ENCODE measurements at regions not wholly inside any gene's neighbourhood (a gene's known extent, or its start where the extent isn't known, plus 50 kb on each side); places are given as distances from the start of the nearest gene placed in this dataset.

- TF ChIP-seq TAF1 (IDR thresholded peaks at IDR 0.05; ENCODE audit: borderline replicate concordance, low read depth, low read length) (no peak), POLR2A (IDR thresholded peaks at IDR 0.05; ENCODE audit: low read depth, low read length) (no peak), POLR2AphosphoS5 (IDR thresholded peaks at IDR 0.05; ENCODE audit: low read depth, low read length) (no peak)
- DNase-seq (ENCODE audit: insufficient read length) (no peak), FAIRE-seq (no peak)
Observed at GRCh38 chr6:21514288-21514687, 79.3 kb upstream of the SOX4 start.

GRCh38 chr6:21518317-21518716 is 75.2 kb upstream of the SOX4 start:
- TF ChIP-seq POLR2AphosphoS5 (IDR thresholded peaks at IDR 0.05; ENCODE audit: low read depth, low read length) (no peak), TAF1 (IDR thresholded peaks at IDR 0.05; ENCODE audit: borderline replicate concordance, low read depth, low read length) (no peak), POLR2A (IDR thresholded peaks at IDR 0.05; ENCODE audit: low read depth, low read length) (no peak)
- FAIRE-seq = no peak
- no peak for DNase-seq (ENCODE audit: insufficient read length)

DNA sequence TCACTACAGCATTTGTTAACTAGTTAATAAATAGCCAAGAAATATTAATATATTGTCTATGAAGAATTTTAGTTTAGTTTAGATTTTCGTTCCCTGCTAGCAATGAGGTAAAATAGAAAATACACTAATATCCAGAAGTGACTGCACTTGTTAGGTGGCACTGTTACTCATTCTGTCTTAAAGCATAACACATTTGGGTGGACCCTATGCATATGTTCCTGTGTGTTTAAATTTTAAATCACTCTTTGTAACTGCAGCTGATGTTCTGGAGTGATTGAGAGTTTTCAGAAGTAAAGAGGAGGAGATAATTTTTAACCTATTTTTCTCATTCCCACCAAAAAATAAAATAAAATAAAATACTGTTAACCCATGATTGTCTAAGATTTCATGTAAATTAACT is 73.9 kb upstream of the SOX4 start:
- FAIRE-seq = no peak
- DNase-seq (ENCODE audit: insufficient read length) = no peak
- TF ChIP-seq TAF1 (IDR thresholded peaks at IDR 0.05; ENCODE audit: borderline replicate concordance, low read depth, low read length) (no peak), POLR2A (IDR thresholded peaks at IDR 0.05; ENCODE audit: low read depth, low read length) (no peak), POLR2AphosphoS5 (IDR thresholded peaks at IDR 0.05; ENCODE audit: low read depth, low read length) (no peak)

- TF ChIP-seq POLR2AphosphoS5 (IDR thresholded peaks at IDR 0.05; ENCODE audit: low read depth, low read length) (no peak), POLR2A (IDR thresholded peaks at IDR 0.05; ENCODE audit: low read depth, low read length) (no peak), TAF1 (IDR thresholded peaks at IDR 0.05; ENCODE audit: borderline replicate concordance, low read depth, low read length) (no peak)
- FAIRE-seq (no peak), DNase-seq (ENCODE audit: insufficient read length) (no peak)
Observed at GRCh38 chr6:21521276-21521675, 72.3 kb upstream of the SOX4 start.

GRCh38 chr6:21522143-21522747 is 71.3 kb upstream of the SOX4 start:
- FAIRE-seq (no peak), DNase-seq (ENCODE audit: insufficient read length) (no peak)
- TF ChIP-seq TAF1 (IDR thresholded peaks at IDR 0.05; ENCODE audit: borderline replicate concordance, low read depth, low read length) (no peak), POLR2A (IDR thresholded peaks at IDR 0.05; ENCODE audit: low read depth, low read length) (no peak), POLR2AphosphoS5 (IDR thresholded peaks at IDR 0.05; ENCODE audit: low read depth, low read length) (no peak)

DNA sequence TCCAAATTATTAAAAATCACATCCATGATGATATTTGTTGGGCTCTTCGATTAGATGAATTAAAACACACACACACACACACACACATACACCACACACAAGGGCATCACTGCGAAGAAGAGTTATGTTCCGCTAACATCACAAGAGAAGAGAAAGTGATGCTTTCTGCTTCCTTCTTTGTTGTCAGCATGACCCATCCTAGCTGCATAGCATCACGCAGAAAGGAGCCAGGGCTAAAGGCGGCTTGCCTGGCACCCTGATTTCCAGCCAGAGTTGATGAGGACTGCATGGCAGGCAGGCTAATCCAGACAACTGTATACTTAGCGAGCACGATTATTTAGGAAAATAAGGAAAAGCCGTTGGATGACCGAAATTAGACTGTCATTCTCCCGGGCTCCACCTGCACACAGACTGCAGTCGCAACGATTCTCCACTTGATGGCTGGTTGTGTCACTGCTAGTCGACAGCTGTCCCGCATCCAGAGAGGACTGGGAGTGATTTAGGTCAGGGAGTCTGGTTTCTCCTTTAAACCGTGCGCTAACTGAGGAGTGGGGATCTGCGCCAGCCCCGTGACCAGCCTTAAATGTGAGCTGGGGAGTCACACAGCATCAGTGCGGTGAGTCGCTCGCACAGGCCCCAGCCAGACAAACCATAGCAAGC is 70.6 kb upstream of the SOX4 start:
- no peak for FAIRE-seq
- TF ChIP-seq TAF1 (IDR thresholded peaks at IDR 0.05; ENCODE audit: borderline replicate concordance, low read depth, low read length) = no peak
- no peak for TF ChIP-seq POLR2A (IDR thresholded peaks at IDR 0.05; ENCODE audit: low read depth, low read length)
- no peak for DNase-seq (ENCODE audit: insufficient read length)

- FAIRE-seq = no peak
- DNase-seq (ENCODE audit: insufficient read length) = no peak
- TF ChIP-seq POLR2A (IDR thresholded peaks at IDR 0.05; ENCODE audit: low read depth, low read length) = no peak
- TF ChIP-seq TAF1 (IDR thresholded peaks at IDR 0.05; ENCODE audit: borderline replicate concordance, low read depth, low read length) = no peak
- no peak for TF ChIP-seq POLR2AphosphoS5 (IDR thresholded peaks at IDR 0.05; ENCODE audit: low read depth, low read length)
Observed at GRCh38 chr6:21523652-21524051, 69.9 kb upstream of the SOX4 start.

GRCh38 chr6:21524201-21524600 is 69.3 kb upstream of the SOX4 start:
- no peak for DNase-seq (ENCODE audit: insufficient read length)
- TF ChIP-seq POLR2A (IDR thresholded peaks at IDR 0.05; ENCODE audit: low read depth, low read length) (no peak), TAF1 (IDR thresholded peaks at IDR 0.05; ENCODE audit: borderline replicate concordance, low read depth, low read length) (no peak), POLR2AphosphoS5 (IDR thresholded peaks at IDR 0.05; ENCODE audit: low read depth, low read length) (no peak)
- FAIRE-seq = no peak

GRCh38 chr6:21526974-21527373 is 66.6 kb upstream of the SOX4 start:
- DNase-seq (ENCODE audit: insufficient read length) (no peak), FAIRE-seq (no peak)
- TF ChIP-seq POLR2A (IDR thresholded peaks at IDR 0.05; ENCODE audit: low read depth, low read length) = no peak
- TF ChIP-seq POLR2AphosphoS5 (IDR thresholded peaks at IDR 0.05; ENCODE audit: low read depth, low read length) = no peak
- no peak for TF ChIP-seq TAF1 (IDR thresholded peaks at IDR 0.05; ENCODE audit: borderline replicate concordance, low read depth, low read length)

- TF ChIP-seq TAF1 (IDR thresholded peaks at IDR 0.05; ENCODE audit: borderline replicate concordance, low read depth, low read length) (no peak), POLR2A (IDR thresholded peaks at IDR 0.05; ENCODE audit: low read depth, low read length) (no peak), POLR2AphosphoS5 (IDR thresholded peaks at IDR 0.05; ENCODE audit: low read depth, low read length) (no peak)
- FAIRE-seq = no peak
- no peak for DNase-seq (ENCODE audit: insufficient read length)
Observed at GRCh38 chr6:21527731-21528130, 65.8 kb upstream of the SOX4 start.

DNA sequence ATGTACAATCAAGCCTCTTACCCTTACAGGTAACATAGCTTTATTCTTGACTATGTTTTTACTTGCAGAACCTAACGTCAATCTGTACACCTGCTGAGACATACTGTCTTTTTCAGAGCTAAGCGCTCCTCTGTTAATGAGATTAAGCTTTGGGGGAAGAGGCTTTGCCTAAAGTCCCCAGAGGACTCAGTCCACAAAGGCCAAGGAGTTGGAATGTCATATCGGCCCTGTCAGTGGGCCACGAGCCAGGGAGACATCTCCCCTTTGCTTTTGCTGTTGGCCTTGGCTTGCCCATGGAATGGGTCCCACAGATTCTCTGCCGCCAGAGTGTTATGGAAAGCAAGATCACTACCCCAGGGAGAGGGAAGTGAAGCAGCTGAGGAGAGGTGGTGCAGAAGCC is 64.1 kb upstream of the SOX4 start:
- FAIRE-seq (no peak), DNase-seq (ENCODE audit: insufficient read length) (no peak)
- TF ChIP-seq TAF1 (IDR thresholded peaks at IDR 0.05; ENCODE audit: borderline replicate concordance, low read depth, low read length) = no peak
- TF ChIP-seq POLR2AphosphoS5 (IDR thresholded peaks at IDR 0.05; ENCODE audit: low read depth, low read length) = no peak
- TF ChIP-seq POLR2A (IDR thresholded peaks at IDR 0.05; ENCODE audit: low read depth, low read length) = no peak

- DNase-seq (ENCODE audit: insufficient read length) (no peak), FAIRE-seq (no peak)
- no peak for TF ChIP-seq POLR2AphosphoS5 (IDR thresholded peaks at IDR 0.05; ENCODE audit: low read depth, low read length)
- TF ChIP-seq TAF1 (IDR thresholded peaks at IDR 0.05; ENCODE audit: borderline replicate concordance, low read depth, low read length) = no peak
- no peak for TF ChIP-seq POLR2A (IDR thresholded peaks at IDR 0.05; ENCODE audit: low read depth, low read length)
Observed at GRCh38 chr6:21531393-21531792, 62.2 kb upstream of the SOX4 start.
